ENCODE measurements at regions not wholly inside any gene's neighbourhood (a gene's known extent, or its start where the extent isn't known, plus 50 kb on each side); places are given as distances from the start of the nearest gene placed in this dataset.

DNA sequence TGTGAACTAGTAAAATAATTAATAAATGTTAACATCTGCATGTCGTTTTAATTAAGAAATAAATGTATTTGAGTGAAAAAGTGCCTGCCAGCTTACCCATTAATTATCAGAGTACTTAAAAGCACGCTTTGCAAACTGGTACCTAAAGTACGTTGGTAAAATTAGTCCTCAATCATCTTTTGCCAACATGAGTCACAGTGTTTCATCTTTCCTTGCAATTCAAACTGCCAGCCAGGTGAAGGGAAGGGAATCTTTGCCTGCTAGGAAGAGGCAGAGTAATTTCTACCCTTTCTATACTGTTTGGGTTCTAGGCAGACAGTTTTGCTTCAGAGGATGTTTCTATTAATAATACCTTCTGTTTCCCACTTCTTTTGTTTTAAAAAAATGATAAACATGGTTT is 57.2 kb upstream of the CNIH3 start:
- TF ChIP-seq, protein P1, sequence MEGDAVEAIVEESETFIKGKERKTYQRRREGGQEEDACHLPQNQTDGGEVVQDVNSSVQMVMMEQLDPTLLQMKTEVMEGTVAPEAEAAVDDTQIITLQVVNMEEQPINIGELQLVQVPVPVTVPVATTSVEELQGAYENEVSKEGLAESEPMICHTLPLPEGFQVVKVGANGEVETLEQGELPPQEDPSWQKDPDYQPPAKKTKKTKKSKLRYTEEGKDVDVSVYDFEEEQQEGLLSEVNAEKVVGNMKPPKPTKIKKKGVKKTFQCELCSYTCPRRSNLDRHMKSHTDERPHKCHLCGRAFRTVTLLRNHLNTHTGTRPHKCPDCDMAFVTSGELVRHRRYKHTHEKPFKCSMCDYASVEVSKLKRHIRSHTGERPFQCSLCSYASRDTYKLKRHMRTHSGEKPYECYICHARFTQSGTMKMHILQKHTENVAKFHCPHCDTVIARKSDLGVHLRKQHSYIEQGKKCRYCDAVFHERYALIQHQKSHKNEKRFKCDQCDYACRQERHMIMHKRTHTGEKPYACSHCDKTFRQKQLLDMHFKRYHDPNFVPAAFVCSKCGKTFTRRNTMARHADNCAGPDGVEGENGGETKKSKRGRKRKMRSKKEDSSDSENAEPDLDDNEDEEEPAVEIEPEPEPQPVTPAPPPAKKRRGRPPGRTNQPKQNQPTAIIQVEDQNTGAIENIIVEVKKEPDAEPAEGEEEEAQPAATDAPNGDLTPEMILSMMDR (IDR thresholded peaks at IDR 0.05): no peak
- TF ChIP-seq POLR2A (IDR thresholded peaks at IDR 0.05): no peak
